OCI-LY7 (cell line): ENCODE measurements at regions not wholly inside any gene's neighbourhood (a gene's known extent, or its start where the extent isn't known, plus 50 kb on each side); places are given as distances from the start of the nearest gene placed in this dataset.

Source experiments
- EZH2phosphoT487 ChIP-seq: fragments of 200-600 bp; sonication (generic); IDR thresholded peaks from 2 replicates; pipeline ENCODE4 v1.6.1; 2018; ENCODE audit warnings: low read depth, borderline replicate concordance, mild to moderate bottlenecking, mixed run types, antibody characterized with exemption, low read length, moderate library complexity, mixed read lengths
- TF ChIP-seq, protein P1 (sequence below): fragments of 200-600 bp; sonication (generic); conservative IDR thresholded peaks from 2 replicates; pipeline ENCODE4 v1.5.1; 2014; ENCODE audit warnings: mild to moderate bottlenecking, antibody characterized with exemption, low read length, moderate library complexity, mixed read lengths

DNA sequence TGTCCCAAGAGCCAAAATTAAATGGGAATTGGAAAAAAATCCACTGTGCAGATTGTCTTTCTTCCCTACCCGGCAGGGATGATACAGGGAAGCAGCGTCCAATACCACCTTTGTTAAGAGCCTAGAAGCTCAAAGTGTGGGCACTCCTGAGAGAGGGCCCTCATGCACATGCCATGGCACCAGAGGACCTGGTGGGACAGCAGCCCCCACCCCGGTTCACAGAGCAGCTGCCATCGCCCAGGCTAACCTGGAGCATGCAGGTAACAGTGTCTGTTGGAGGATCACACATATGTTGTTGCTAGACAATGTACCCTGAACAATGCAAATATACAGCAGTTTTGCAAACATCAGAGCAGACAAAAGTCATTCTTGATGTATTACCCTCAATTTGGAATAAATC is 206.5 kb downstream of the TJP1 start:
- TF ChIP-seq, protein P1, sequence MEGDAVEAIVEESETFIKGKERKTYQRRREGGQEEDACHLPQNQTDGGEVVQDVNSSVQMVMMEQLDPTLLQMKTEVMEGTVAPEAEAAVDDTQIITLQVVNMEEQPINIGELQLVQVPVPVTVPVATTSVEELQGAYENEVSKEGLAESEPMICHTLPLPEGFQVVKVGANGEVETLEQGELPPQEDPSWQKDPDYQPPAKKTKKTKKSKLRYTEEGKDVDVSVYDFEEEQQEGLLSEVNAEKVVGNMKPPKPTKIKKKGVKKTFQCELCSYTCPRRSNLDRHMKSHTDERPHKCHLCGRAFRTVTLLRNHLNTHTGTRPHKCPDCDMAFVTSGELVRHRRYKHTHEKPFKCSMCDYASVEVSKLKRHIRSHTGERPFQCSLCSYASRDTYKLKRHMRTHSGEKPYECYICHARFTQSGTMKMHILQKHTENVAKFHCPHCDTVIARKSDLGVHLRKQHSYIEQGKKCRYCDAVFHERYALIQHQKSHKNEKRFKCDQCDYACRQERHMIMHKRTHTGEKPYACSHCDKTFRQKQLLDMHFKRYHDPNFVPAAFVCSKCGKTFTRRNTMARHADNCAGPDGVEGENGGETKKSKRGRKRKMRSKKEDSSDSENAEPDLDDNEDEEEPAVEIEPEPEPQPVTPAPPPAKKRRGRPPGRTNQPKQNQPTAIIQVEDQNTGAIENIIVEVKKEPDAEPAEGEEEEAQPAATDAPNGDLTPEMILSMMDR, result no peak
- TF ChIP-seq EZH2phosphoT487, result no peak
